Non-pigmented ciliary epithelial cell (primary cell): ENCODE measurements at regions not wholly inside any gene's neighbourhood (a gene's known extent, or its start where the extent isn't known, plus 50 kb on each side); places are given as distances from the start of the nearest gene placed in this dataset.
"Not testable (repeated sequence)": the region's sequence is repeated elsewhere in the genome, so short reads cannot be mapped to it uniquely, and the experiment has no call there.

Experiments
- DNase-seq: peaks from one replicate; pipeline ENCODE4 v3.0.0-alpha.2; 2010; ENCODE audit warnings: low read depth

DNA sequence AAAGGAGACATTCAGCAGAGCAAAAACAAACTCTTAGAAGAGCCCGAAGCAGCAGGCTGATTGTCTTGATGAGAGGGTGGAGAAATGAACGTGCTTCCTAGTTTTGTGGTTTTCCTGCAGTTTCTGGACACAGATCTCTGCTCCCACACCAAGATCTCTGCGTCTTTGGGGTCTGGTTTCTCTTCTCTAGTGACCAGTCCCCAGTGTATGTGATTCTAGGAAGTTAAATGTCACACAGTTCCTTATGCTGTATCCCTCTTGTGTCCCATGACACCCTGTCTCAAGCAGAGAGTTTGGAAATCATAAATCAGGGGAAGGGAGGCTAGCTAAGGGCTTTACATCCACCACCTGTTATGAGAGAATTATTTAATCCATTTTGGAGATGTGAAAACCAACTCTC lies 55.4 kb upstream of the KLF14 start:
- no peak for DNase-seq

DNA sequence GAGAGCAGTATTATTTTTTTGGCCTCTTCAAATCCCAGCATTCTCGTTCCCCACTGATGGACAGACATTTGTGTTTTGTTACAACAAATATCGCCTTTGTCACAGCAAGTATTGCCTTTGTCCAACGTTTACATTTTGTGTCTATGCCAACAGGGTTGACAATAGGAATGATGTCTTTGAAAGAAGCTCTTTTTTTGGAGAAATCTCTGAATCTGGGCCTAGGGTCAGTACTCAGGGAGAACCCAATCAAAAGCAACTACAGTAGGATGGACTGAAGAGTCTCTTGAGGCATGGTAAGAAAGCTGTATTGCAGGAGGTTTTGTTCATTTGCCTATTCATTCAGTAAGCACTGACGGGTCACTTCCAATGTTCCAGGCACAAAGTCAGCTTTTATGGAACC lies 57.7 kb upstream of the KLF14 start:
- no peak for DNase-seq

DNA sequence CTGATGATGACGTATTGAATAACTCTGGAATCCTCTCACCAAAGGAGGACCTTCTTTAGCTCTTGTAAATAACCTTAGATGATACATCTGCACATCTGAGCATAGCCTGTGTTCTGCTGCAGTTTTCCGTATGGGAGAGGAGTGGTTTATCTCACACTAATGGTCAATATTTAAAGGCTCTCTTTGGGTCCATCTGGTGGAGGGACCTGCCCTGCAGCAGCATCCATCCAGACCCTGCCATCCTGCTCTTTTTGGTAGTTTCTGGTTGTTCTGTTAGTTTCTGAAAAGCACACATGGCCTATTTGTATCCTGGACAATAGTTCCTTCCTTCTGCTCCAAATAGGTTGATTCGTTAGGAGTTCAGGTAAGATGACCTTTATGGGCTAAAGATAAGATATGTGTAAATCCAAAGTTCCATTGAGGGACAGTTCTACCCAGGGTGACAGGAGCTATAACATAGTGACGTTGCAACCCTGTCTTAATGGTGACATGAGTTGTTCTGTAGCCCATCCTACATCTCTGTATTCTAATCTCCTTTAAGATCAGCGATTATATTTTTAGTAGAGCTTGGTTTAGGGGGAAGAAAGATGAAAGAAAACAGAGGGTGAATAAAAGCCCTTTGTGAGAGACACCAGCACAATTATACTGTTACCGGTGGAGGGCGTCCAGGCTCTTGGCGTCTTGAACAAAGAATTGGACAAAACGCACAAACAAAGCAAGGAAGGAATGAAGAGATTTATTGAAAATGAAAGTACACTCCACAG lies 60.0 kb upstream of the KLF14 start:
- DNase-seq: no peak

DNA sequence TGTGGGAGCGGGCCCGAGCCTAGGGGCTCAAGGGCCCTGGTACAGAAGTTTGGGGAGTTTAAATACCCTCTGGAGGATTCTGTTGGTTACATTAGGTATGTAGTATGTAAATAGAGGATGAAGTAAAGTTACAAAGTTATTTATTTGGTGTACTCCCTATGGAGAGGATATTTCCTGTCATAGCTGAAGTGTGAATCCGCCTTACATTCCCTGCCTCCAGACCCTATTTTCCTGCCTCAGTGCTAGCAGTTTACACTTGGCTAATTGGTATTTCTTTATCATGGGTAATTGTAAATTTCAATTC lies 60.6 kb upstream of the KLF14 start:
- no peak for DNase-seq

DNA sequence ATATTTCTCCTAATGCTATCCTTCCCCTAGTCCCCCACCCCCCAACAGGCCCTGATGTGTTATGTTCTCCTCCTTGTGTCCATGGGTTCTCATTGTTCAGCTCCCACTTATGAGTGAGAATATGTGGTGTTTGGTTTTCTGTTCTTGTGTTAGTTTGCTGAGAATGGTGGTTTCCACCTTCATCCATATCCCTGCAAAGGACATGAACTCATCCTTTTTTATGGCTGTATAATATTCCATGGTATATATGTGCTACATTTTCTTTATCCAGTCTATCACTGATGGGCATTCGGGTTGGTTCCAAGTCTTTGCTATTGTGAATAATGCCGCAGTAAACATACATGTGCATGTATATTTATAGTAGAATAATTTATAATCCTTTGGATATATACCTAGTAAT lies 62.4 kb upstream of the KLF14 start:
- not testable (repeated sequence) for DNase-seq

DNA sequence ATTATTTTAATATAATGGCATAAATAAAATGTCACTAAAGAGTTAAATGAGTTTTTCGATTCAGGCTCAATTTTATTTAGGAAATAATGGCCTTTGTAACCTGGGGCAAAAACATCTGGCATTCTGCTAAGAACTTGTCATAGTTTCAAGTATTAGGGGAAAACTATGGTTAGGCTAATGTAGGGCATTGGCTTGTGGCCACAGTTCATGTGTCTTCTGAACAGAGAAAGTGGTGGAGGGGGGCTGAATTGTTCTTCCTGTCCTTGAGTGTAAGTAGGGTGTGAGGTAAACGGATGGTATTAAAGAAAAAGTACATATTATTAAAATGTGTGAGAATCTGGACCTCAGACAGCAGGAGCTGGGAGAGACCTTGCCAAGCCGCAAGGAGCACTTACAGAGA lies 69.1 kb upstream of the KLF14 start:
- no peak for DNase-seq

DNA sequence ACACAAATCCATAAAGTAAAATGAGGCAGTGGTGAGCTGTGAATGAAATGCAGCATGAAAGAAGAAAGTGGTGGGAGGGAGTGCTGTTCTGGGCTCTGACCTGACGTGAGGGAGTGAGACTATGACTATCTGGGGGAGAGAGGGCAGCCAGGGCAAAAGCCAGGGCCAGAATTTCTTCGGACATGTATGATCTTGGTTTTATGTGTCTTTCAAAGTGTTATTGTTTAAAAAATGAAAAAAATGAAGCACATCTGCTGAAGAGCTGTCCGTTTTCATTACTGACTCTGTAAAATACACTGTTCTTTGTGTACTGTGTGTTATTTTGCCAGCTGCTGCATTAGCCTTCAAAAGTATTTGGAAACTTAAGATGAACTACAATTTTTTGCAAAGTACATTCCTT lies 70.2 kb upstream of the KLF14 start:
- no peak for DNase-seq

DNA sequence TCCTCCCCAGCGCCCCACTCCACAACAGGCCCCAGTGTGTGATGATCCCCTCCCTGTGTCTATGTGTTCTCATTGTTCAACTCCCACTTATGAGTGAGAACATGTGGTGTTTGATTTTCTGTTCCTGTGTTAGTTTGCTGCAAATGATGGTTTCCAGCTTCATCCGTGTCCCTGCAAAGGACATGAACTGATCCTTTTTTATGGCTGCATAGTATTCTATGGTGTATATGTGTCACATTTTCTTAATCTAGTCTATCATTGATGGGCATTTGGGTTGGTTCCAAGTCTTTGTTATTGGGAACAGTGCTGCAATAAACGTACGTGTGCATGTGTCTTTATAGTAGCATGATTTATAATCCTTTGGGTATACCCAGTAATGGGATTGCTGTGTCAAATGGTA lies 78.8 kb upstream of the KLF14 start:
- DNase-seq: not testable (repeated sequence)

DNA sequence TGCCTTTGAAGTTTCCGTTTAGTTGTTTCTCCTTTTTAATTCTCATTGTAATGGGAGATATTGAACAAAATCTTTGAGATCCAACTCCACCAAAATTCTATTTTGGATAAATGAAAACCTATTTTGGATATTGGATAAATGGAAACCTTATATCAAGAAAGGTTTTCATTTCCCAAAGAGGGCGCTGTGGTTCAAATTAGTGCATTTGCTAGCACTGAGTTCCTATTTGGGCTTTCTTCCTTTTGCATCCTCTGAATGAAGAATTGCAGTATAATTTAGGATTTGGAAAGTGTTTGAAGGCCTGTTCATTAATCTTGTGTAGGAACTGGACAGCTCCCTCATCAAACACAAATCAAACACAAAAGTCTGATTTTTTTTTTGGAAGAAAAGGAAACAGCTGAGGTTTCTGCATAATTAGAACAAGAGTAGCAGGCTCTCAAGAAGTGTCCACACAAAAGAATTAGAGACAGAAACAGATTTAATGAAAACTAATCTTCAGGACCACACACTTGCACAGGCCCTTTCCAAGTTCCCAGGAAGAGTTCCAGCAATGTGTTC lies 80.8 kb upstream of the KLF14 start:
- DNase-seq: no peak

DNA sequence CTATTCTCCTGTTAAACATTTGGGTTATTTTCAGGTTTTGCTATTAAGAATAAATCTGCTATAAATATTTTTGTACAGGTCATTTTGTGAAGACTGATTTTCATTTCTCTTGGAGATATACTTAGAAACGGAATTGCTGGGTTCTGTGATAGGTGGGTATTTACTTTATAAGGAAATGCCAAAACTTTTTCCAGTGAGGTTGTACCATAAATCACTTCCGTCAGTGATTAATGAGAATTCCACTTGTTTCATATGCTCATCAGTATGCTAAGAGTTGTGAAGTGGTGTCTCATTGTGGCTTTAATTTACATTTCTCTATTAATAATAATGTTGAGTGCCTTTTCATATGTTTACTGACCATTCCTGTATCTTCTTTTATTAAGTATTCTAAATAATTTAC lies 84.0 kb upstream of the KLF14 start:
- no peak for DNase-seq

DNA sequence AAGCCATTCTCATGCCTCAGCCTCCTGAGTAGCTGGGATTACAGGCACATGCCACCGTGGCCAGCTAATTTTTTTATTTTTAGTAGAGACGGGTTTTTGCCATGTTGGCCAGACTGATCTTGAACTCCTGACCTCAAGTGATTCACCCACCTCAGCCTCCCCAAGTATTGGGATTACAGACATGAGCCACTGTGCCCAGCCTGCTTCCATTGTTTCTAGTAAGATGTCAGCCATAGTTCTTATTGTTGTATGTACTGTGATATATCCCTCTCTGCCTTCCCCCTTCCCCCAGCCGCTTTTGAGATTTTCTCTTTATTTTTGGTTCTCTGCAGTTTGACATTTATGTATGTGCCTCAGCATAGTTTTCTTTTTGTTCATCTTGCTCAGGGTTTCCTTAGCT lies 87.9 kb upstream of the KLF14 start:
- no peak for DNase-seq

DNA sequence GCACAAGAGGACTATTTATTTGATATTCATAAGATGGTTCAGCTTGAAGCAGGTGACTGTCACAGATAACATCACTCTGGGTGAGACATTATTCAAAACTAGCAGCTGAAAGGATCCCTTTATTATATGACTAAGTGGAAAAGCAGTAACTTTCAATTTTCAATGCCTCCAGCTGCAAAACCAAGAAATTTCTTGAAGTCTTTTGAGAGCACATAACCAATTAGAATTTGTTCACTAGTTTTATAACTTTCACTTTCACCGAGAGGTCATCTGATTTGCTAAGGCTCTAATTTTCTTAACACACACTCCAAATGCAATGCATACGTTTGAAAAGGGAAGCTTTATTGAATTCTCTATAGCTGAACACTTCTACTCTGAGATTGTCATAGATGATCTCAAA lies 88.6 kb upstream of the KLF14 start:
- no peak for DNase-seq

DNA sequence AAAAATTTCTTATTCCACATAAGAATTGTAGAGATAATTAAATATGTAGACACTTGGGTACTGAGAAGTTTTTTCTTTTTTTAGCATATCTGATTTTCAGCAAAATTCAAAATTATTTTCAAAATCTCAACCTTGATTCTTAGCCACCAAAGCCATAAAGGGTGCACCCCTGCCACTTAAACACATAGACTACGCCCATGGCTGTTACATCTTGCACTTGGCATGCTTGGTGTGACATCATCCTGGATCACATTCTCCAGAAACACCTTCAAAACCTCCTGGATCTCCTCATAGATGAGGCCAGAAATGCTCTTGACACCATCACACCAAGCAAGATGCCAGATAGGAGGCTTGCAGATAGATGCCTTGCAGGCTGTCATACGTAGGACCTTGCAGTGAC lies 89.1 kb upstream of the KLF14 start:
- DNase-seq: no peak

DNA sequence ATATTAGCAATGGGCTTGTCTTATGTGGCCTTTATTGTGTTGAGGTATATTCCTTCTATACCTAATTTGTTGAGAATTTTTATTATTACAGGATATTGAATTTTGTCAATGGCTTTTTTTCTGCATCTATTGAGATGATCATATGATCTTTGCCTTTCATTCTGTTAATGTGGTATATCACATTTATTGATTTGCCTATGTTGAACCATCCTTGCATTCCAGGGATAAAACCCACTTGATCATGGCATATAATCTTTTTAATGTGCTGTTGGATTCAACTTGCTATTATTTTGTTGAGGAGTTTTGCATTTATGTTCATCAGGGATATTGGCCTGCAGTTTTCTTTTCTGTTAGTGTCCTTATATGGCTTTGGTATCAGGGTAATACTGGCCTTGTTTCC lies 91.8 kb upstream of the KLF14 start:
- no peak for DNase-seq

DNA sequence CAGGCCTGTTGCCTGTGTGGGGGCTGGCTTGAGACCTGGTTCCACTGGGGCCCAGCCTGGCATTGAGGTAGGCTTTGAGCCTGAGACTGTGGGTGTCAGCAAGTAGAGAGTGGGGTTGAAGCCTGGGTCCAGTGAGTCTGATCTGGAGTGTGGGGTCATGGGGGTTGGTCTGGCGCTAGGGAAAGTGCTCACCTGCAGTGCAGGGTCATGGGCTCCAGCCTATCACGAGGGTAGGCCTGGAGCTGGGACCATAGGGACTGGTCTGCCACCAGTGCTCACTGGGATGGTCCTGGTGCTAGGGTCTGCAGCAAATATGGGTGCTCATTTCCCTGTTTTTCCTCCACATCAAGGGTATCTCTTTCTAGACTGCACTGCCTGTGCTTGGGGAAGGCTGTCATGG lies 95.4 kb upstream of the KLF14 start:
- DNase-seq: no peak

DNA sequence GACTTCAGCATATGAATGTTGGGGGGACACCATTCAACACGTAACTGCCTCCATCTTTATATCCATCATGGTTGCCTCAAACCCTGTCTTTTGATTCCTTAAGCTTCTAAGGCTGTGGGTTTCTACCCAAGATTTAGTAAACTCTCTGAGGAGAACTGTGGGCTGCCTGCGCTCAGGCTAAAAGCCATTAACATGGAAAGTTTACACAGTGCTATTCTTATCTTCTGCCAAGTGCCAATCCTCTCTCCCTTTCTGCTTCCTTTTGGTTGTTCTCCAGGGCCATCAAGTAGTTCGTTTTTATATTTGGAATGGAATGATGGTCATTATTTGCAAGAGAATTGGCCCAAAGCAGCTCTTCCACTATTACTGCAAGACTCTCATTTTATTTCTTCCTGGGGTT lies 97.3 kb upstream of the KLF14 start:
- DNase-seq: no peak

DNA sequence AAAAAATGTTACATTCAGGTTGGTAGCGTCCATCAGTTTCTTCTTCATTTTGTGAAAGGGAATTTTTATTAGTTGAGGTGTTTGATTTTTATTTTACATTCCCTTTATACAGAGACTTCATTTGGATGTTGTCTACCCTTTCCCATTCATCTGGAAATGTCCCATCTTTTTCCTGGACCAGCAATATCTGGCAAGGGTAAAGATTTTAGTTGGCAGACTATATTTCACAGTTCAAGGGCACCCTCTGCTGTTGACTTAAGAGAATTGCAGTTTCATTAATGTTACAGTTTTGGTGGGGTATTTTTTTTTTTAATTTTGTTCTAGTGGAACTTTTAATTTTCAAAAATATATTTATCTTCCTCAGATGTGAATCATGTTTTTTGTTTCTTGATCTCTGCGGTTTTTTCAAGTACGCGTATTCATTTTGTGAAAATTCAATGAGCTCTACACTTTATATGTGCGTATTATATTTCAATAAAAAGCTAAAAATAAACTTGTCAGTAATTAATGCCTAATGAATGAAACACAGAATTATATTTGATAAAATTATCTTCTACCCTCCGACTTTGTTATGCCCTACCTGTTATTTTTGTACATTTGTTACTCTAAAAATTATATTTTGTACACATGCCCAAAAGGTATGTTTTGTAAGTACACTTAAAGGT lies 97.9 kb upstream of the KLF14 start:
- no peak for DNase-seq

DNA sequence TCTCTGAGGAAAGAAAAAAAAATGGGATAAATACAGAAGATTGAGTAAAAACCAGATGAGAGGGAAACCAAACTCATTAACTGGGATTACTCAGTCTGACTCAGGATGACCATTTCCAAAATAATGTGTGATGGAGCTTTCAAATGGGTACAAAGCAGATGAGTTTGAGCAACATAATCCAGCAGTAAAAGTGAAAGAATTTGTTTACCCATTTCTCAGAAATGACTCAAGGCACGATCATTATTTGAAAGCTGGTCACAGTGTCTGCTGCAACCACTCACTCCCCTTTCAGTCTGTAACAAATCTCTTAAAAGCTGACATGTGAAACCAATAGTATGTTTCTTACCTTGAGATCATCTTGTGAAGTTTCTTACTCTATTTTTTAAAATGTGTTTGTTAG lies 104.7 kb upstream of the KLF14 start:
- DNase-seq: peak; percentile 68

DNA sequence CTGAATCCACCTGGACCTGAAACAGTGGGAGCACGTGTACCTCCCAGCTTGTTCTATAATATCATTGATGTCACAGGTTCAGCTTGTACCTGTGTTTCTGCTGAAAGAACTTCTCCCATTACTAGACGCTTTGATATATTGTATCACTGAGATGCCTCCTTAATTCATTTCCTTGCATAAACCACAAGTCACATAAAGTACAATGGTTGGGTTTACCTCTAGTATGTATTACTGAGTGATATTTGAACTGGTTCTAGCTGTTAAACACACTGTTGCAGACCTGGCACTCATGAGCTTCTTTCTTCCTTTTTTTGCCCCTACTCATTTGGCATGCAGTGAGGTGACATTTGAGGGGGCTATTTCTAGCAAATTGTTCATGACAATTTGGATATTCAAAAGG lies 106.6 kb upstream of the KLF14 start:
- DNase-seq: no peak

DNA sequence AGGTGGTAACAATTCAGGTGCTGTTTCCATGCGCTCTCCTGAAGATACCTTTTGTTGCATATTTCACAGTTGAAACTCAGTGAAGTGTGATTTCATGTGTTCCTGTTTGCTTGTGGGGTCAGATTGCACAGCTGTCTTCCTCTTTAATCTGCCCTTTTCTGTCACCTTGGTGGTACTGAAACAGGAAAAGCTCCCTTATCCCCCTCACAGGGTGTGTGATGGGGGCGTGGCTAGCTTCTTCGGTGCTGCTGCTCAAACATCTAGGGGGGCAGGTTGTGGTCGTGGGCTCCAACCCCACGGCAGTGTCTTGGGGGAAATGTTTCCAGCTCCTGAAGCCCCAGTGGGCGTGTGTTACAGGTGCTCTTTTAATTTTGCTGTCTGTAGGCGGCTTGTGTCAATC lies 107.4 kb upstream of the KLF14 start:
- no peak for DNase-seq

DNA sequence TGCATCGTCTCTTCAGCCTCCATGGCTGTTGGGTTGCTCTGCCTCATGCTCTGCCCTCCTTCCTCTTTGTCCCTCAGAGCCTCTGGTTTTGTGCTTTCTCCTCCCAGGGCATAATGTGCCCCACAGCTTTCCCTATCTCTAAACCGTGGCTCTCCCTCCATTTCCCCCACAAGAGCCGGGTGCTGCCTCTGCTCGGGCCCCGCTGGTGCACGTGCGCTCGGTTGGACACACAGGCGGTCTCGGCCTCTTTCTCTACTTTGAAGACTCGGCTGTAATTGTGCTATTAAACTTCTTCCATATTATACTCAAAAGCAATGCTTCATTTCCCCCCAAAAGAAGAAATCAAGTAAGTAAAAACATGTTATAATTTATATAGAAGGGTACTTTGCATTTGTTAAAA lies 109.7 kb upstream of the KLF14 start:
- no peak for DNase-seq

DNA sequence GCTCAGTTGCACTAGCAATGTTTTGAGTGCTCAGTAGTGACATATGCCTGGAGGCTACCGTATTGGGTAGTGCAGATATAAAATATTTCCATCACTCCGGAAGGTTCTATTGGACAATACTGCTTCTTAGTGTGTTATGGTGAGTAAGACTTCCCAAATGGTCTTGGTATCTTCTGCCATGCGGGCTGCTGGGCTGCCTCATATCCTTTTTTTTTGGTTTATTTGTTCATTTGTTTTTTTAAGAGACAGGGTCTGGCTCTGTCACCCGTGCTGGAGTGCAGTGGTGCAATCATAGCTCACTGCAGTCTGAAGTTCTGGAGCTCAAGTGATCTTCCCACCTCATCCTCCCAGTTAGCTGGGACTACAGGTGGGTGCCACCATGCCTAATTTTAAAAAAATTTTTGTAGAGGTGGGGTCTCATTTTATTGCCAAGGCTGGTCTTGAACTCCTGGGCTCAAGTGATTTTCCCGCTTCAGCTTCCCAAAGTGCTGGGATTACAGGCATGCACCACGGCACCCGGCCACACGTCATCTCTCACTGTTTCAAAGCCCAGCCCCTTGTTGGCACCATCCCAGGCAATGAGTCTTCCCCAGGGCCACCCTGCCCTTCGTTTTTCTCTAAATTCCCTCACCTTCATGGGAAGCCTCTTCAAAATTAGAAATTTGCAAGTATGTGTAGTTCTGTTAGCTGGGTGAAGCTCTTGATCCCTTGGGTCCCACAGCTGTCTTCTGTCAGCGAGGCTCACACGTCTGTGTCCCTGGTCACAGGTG lies 111.0 kb upstream of the KLF14 start:
- DNase-seq: no peak

DNA sequence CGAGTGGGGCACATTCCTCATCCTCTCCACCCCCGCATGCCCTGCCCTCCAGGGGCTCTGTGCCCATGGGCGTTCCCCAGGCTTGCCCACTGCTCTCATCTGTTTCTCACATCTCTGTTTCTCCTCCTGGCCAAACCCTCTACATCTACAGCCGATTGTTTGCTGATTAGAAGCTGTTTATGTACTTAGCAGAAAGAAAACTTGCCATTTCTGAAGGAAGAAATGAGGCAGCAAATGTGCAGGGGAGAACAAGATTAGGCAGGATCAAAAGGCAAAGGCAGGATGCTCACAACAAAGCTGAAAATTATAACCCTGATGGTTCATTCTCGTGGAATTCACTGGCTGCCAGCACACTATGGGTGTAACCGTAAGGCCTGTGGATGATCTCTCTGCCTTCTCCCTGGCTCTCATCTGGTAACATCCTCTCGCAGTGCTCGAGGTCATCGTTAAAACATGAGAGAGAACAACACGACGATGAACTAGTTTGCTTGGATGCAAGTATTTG lies 111.6 kb upstream of the KLF14 start:
- DNase-seq: peak; percentile 65
